ENCODE measurements at regions not wholly inside any gene's neighbourhood (a gene's known extent, or its start where the extent isn't known, plus 50 kb on each side); places are given as distances from the start of the nearest gene placed in this dataset.
A peak's percentile ranks its signal among the peaks of the same experiment; 100 is the strongest.

DNA sequence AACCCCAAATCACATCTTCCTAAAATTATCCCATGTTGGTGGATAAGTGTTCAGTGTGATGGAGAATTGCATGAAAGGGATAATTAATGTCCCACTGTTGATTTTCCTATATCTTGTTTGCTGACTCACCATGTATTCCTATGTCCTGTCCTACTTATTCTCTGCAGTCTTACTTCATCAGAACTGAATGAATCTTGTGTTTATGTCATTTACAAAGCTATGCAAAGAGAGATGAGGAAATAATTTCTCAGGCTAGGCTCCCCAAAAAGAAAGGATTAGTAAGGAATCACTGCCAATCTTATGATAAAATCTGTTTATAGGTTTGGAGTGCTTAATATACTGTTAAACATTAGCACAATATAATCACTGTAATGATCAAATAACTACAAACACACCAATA, 360.8 kb downstream of the CRPPA start:
- no peak for DNase-seq (ENCODE audit: low read depth in 2 of 2)

DNA sequence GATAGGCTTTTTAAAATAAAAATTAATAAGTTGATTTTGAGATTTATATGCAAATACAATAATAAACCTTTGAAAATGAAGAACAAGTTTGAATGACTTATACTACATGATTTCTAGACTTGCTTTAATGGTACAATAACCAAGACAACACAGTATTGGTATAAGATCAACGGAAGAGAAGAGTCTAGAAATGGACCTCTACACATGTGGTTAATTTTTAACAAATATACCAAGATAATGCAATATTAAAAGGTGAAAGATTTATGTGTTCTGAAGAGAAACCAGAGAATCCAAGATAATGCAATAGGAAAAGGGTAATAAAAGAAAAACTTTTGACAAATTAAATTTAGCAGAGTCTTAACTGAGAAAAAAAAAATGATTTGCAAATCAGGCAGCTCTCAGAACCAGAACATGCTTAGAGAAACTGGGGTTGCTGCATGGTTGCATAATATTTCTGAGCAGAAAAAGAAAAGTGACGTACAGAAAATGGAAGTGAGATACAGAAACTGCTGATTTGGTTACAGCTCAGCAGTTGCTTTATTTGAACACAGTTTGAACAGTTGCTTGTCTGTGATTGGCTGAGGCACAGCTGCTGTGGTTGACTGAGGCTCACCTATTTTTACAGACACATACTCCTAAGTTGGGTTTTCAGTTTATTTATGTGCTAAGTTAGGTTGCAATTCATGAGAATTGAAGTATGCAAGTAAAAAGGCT, 365.9 kb downstream of the CRPPA start:
- DNase-seq (ENCODE audit: low read depth in 2 of 2), result no peak

DNA sequence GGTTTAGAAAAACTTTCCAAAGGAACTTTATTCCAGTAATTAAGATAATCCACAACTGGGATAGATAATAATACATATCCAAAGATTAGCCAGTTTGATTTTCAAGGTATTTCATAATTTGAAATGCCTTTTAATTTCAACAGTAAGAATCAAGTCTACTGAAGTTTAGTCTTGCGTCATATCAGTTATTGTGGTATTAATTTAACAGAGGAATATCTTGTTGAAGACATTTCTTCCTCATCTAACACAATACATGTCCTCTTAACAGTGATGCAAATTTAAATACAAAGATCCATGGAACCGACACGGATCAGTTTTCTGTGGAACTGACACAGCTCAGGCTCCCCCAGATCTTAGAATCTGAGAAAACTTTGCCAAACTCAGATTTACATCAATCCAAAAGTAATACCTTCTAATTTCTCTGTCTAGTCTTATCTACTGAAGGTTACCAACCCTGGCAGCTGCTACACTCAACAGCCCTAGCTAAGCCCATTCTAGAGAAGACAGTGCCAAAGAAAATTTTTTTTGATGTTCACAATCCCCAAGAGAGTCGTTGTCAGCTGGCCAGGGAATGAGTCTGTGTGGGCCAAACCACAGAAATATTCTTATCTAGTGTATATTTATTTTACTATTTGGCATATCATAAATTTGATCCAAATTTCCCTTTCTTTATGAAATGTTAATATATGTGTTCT, 365.2 kb upstream of the MEOX2 start:
- DNase-seq (ENCODE audit: low read depth in 2 of 2), result no peak

DNA sequence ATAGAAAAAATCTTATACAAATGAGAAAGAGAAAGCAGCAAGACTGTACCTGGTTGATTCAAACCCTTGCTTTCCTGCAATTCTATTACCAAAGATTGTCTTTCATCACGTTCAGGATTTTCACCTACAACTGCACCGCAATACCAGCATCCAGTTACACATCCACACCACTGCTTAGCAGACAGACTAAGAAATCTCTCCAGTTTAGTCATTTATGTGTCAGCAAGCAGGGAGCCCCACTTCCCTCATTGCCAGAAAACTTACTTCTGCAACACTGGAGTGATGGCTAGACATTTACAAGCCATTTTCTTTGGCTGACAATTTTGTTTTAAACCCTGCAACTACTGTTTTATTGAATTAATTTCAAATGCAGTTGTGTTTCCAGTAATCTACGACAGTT, 359.6 kb upstream of the MEOX2 start:
- DNase-seq (ENCODE audit: low read depth in 2 of 2), result no peak

DNA sequence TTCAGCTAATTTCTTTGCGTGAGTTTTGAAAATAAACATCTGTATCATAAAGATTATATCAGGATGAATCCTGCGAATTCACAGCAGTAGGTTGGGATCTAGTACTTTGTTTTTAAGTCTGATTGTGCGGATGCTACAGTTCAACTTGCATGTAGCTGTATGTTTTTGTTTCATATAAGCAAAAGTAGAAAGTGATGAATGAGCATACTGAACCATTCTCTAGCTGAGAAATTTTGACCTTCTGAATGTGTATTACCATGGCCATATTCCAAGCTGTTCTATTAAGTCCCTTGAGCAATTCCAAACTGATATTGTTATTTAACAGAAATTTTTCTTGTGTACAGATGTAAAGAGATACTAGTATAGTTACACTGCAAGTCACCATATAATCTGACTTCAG, 358.8 kb upstream of the MEOX2 start:
- DNase-seq (ENCODE audit: low read depth in 2 of 2), result no peak

DNA sequence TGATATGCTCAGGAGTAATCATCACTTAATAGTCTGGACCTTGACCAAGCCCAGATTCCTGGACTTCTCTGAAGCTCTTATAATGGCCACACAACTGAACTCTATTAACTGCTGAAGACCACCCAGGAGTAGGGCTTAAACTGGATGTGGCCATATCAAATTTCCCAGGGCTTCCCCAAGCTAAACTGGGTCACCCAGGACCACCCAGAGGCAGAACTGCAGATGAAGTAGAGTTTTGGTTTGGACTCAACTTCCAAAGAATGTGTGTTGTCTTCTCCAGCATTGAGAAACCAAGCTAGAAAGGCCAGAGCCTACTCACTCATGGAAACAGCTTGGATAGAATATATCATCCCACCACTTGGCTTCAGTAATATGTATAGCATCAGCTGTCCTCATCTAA, 358.2 kb upstream of the MEOX2 start:
- no peak for DNase-seq (ENCODE audit: low read depth in 2 of 2)

DNA sequence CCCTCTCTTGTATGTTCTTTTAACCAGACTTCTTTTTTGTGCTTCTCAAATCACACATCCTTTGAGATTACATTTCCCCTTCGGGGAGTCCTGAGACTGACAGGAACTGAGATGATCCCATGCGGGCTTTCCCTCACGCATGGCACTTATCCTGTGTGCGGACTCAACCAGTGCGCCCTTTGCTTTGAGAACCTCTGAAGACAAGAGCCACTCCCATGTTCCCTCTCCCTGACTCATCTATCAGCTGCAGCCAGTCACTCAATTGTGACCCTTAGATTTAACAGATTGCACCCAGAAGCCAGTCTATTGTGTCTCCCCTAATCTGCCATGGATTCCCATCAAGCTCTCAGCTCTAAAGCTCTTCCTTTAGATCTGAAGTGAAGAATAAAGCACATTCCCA, 353.9 kb upstream of the MEOX2 start:
- DNase-seq (ENCODE audit: low read depth in 2 of 2), result no peak

DNA sequence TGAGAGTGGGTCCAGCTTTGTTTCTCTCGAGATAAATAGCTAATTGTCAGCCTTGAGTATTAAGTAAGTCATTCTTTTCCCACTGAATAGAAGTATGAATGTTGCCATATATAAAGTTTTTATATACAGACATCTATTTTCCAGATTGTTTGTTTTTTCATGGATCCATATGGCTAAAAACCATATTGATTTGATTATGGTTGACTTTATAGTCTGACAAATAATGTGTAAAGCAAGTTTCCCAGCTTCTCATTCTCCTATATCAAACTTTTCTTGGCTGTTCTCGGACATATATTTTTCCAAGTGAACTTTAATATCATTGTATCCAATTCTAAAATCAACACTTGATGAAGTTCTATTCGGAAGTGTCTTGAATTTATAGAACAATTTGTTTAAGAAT, 352.4 kb upstream of the MEOX2 start:
- no peak for DNase-seq (ENCODE audit: low read depth in 2 of 2)

DNA sequence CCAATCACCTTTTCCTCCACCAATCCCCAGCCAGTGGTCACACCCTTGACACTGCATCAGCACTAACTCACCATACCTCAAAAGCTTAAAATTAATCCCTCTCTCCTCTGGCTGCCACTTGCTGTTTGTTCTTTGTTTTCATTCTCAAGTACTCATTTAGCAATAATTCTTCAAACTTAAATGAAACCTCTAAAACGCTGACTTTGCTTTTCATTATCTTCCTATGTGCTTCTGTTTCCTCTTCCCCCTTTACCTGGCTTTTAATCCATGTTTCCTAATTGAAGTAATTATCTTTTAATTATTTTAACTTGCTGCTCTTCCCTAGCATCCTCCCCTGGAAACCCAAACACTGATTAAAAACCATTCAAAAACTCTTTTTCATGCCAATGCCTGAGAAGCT, 348.9 kb upstream of the MEOX2 start:
- no peak for DNase-seq (ENCODE audit: low read depth in 2 of 2)

DNA sequence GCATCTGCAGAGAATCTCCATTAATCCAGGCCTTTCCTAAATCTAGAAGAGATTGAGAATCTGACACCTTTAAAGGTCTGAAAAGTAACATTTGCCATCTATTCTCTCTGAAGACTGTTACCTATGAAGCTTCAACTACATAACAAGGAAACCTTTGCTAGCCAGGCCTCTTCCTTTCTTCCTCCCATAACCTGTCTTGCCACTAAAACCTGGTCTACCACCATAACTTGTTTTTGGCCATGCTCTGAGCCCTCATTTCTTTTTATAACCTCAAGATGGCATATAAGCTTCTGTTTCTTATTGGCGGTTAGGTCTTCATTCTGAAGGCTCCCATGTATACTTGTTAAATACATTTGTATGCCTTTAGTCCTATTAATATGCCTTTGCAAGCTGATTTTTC, 348.4 kb upstream of the MEOX2 start:
- no peak for DNase-seq (ENCODE audit: low read depth in 2 of 2)

DNA sequence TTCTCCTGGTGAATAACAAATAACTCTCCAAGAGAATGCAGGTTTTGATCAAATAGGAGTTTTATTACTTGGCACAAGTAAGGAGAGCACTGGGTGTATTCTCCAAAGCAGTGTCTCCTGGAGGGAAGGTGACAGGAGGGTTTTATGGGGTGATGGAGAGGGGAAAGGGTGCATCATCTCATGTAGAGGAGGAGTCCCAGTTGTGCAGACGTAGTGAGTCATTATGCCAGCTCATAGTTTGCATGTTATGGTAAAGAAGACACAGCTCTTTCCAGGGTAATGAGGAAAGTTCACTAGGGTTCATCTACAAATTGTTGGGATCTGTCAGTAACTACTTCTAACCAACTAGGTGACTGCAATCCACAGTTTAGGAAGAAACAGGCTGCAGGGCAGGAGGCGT, 347.9 kb upstream of the MEOX2 start:
- DNase-seq (ENCODE audit: low read depth in 2 of 2), result no peak

DNA sequence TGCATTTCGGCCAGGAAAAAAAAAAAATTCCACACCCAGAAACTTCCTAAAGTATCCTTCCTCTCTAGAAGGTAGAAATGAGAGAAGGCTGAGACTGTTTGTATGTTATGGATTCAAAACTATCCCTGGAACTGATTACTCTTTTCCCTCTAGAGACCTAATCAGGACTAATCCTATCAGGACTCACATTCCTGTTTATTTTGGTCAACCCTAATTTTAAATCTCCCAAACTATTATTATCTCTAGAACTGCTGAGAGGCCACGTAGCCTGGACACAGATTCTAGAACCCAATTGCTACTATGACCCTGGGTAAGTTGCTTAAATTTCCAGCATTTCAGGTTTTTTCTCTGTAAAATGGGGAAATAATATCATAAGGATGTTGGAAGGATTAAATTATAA, 346.8 kb upstream of the MEOX2 start:
- no peak for DNase-seq (ENCODE audit: low read depth in 2 of 2)

DNA sequence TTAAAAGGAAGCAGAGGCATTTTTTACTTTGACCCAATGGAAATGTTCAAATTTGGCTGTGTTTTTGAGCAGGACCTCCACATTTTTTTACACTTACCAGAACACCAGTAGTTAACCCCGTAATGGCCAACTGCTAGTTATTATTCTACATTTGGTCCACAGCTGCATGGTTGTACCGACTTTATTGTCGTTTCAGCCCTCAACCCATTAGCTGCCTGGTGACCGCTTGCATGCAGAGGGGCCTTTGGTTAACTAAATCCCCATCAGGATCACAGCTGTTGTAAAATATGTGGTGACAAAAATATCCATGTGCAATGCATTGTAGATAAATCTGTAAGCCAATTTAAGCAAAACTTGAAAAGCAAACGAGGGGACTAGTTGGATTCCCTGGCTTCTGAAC, 342.2 kb upstream of the MEOX2 start:
- DNase-seq (ENCODE audit: low read depth in 2 of 2), result no peak

DNA sequence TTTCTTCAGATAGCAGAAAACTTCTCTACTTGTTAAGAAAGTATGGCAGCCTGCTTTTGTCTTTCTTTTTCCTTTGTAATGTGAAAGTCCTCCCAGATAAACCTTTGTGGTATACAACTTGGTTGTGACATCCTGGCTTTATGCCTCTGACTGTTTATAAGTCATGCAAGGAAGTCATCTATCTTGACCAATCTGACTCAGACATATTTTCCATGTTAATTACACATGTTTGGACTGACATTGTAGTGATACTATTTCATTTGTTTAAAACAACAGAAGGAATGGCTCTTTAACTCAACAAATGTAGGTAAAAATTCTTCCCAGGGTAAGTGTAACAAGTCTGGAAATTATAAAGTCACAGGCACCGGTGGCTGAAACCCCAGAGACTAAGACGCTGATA, 341.6 kb upstream of the MEOX2 start:
- peak; percentile 74 to 76 for DNase-seq (ENCODE audit: low read depth in 2 of 2)

DNA sequence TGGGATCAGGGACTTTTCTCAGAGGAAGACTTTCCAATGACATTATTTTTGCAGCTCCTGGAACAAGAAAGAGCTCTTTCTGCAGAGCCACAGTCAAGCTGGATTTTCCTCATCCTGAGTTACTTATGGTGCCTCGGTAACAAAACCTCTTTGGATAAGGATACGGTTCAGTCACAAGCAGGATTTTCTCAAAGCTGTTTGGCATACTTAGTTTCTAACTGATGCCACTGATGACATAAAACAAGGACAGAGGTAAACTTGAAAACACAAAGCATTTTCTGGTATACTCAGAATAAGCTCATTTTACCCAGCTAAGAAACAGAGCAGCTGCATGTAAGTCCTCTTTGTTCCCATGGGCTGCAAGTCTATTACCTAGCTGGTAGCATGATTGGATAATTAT, 340.9 kb upstream of the MEOX2 start:
- no peak for DNase-seq (ENCODE audit: low read depth in 2 of 2)

DNA sequence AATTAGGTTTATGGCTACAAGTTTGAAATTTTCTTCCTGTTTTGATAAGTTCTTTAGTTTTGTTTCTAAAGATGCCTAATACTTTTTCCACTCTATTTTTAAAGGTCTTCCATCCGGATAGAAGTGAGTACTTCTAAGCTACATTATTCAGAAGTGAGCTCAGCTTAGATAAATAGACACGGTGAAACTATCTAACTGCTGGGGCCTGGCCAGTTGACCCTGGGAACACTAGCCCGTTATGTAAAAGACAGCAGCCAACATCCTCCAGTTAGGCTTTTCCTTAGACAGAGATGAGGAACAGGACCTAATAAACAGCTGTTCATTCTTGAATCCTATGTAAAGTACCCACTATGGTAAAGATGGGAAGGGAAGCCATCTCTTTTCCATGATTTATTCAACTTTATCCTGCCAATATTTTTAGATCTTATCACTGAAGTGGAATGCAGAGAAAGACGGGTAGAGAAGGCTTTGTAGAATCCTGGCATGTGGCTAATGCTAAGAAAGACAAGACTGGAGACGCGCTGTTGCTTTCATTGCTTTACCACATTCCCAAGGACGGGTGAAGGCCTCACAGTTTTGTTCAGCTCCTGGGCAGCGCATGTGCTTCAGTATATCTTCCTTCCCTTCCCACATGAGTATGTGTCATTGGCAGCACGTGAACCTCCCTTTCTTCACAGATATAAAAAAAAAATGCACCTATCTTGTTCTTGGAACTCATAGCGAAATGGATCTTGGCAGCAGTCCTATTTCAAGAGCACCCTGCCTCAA, 340.0 kb upstream of the MEOX2 start:
- DNase-seq (ENCODE audit: low read depth in 2 of 2), result no peak

DNA sequence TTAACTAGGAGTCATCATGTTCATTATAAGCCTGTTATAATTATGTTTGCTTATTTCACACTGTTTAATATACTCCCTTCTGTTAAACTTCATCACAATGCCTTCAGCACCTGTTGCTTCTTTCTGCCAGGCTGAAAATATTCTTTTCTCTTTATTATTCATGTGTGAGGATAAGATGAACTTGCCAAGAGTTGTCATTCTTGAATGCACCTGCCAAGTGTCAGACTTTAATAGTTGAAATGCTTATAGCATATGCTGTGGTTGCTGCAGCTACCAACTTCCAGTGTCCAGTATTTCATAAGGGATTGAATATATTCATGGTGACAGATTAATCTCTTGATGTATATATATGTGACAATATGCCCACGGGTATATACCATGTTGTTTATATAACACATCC, 339.2 kb upstream of the MEOX2 start:
- DNase-seq (ENCODE audit: low read depth in 2 of 2), result no peak

DNA sequence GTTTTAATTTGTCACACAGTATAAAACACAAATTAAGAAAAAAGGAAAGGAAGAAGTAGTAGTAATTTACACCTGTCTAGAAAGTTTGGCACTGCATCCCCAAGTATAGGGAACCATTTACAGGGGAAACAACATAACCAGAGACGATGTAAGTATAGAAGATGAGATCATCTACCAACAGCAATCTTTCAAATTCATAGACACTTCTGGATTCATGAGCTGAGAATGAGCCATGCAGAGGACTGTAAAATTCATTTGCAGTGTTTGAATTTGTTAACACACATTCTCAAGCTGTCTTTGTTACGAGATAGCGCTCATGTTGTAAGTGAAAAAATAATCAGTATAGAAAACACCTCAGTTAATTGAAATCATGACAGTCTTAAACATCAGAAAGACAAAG, 337.0 kb upstream of the MEOX2 start:
- DNase-seq (ENCODE audit: low read depth in 2 of 2), result no peak

DNA sequence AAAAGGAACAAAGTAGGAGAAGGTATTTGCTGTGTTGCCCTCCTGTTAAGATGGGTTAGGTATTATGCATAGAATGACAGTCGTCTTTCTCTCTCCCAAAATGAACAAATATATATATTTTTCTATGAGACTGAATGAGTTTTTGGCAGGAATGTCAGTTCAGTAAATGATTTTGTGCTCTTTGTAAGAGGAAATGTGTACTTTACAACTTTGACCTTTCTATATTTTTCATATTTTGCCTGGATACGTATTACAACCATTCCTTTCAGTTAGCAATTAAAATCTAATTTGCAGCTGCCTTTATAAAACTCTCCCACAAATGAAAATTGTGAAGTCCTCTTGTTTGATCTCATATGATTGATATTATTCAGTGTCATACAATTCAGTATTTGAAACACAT, 336.6 kb upstream of the MEOX2 start:
- no peak for DNase-seq (ENCODE audit: low read depth in 2 of 2)

DNA sequence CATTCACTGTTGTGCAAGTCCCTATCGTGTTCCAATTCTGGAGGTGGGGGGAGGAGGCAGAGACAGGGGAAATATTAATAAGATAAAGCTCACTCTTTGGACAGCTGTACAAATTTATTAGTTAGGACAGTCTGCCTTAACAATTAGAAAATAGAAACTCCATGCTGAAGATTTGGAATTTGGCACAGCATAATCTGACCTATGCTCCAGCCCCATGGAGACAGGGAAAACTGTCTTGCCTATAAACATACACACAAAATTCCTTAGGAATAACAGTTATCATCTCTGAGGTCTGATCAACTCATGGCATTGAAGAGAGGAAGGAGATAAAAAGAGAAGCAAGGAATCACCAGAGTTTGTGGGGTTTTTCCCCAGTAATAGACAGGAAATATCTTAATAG, 335.4 kb upstream of the MEOX2 start:
- DNase-seq (ENCODE audit: low read depth in 2 of 2), result no peak

DNA sequence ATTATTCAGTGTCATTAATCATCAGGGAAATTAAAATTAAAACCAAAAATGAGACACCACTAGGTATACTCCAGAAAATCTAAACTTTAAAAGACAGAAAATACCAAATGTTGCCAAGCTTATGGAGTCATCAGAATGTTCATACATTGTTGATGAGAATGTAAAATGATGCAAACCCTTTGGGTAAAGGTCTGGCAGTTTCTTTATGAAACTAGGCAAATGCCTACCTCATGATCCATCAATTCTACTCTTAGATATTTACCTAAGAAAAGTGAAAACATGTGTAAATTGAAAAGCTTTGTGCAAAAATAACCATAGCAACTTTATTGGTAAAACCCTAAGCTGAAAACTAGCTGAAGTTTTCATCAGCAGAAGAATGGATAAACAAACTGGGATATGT, 329.5 kb upstream of the MEOX2 start:
- no peak for DNase-seq (ENCODE audit: low read depth in 2 of 2)

DNA sequence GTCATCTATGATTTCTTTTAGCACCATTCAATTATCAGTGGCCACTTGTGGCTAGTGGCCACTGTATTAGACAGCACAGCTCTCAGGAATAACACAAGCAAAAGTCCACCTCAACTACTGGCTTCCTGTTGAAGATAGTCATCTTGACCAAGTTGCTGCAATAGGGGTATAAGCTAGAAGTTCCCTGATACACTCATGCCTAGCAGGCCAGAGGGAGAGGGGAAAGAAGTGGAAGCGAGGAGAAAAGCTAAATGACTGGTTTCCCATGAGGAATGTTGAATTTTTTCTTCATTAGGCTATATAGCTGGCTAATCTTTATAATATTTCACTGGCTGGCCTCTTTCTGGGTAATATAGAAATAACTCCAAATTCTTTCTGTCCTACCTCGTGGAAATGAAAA, 327.5 kb upstream of the MEOX2 start:
- no peak for DNase-seq (ENCODE audit: low read depth in 2 of 2)

DNA sequence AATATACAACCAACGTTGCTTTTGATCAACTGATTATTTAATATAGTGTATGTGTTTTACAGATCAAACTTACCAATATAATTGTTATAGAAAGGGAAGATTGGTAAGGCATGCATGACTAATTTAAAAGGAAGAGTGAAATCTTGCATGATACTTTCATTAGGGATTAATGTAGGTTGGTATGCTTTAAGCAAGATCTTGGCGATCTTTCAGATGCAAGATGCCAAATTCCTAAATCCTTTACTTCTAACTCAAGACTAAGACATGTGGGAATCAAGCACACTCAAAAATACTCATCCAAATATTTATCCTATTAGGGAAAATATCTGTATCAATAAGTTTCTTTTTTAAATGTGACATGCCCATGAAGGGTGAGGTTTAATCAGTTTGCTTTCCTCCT, 321.4 kb upstream of the MEOX2 start:
- no peak for DNase-seq (ENCODE audit: low read depth in 2 of 2)

Data from fibroblast of skin of left biceps (primary cell).